ENCODE measurements at regions not wholly inside any gene's neighbourhood (a gene's known extent, or its start where the extent isn't known, plus 50 kb on each side); places are given as distances from the start of the nearest gene placed in this dataset.

DNA sequence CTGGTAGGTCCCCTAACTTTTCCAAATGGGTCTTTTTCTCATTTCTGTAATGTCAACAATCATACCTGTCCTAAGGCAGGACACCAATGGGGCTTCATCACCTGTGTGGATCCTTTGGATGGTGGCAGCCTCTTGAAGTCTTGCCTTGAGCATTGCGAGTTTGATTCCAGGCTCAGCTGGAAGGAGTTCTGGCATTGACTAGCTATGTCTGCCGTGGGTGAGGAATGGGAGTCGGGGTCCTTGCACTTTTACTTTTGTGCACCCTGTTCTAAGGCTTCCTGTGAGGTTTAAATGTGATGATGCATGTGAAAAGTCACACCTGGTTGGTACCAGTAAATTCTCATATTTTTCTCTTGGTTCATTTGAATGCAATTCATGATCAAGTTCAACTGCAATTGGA, 55.9 kb upstream of the CTBP2 start:
- TF ChIP-seq CTCF (IDR thresholded peaks at IDR 0.05 in 8 of 11, conservative IDR thresholded peaks at IDR 0.05 in 3 of 11), result no peak
- TF ChIP-seq POLR2A (IDR thresholded peaks at IDR 0.05), result no peak
- no peak for TF ChIP-seq POLR2AphosphoS5 (IDR thresholded peaks at IDR 0.05)
